ENCODE measurements at regions not wholly inside any gene's neighbourhood (a gene's known extent, or its start where the extent isn't known, plus 50 kb on each side); places are given as distances from the start of the nearest gene placed in this dataset.

DNA sequence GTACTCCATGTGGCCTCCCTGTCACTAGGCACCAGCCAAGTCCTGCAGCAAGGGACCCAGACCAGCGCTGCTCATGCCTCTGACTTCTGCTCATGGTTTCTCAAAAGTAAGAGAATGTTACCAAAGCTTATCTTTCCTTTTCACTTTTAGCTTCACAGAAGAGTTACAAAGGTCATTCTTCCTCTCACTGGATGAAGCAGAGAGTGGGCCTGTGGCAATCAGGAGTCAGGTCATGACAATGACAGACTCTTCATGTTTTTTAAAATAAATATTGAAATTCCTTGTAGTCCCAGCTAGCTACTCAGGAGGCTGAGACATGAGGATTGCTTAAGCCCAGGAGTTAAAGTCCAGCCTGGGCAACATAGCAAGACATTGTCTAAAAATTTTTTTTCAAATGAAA, 126.1 kb downstream of the OSR1 start:
- no peak for DNase-seq

DNA sequence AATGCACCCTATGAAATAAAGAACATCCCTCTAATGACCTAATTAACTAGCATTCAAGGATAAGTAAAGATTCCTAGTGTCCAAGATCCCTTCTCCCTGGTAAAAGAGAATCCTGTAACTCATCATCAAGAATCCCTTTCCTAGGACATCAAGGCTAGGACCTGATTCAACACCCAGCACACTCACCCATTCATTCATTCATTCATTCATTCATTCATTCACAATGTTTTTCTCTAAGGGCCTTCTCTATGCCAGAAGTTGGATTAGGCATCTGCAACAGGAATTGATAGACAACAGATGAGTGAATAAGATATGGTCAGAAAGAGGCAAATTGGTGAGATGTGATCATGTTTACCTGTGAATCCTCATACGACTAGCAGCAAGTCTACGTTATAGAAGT, 126.8 kb downstream of the OSR1 start:
- DNase-seq, result no peak

DNA sequence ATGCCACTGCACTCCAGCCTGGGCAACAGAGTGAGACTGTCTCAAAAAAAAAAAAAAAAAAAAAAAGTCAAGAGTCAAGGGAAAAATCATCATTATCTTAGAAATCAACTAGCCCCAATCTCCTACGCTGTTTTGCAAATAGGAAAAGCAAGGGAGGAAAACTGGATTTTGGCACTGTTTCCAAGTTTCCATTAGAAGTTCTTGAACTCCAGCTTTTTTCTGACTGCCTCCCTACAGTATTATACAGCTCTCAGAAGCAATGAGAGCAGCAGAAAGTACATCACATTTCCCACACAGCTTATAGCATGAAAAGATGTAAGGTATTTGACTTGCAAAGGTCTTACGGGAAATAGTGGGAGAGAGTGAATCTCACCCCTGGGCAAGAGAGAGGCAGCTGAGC, 127.8 kb downstream of the OSR1 start:
- no peak for DNase-seq

DNA sequence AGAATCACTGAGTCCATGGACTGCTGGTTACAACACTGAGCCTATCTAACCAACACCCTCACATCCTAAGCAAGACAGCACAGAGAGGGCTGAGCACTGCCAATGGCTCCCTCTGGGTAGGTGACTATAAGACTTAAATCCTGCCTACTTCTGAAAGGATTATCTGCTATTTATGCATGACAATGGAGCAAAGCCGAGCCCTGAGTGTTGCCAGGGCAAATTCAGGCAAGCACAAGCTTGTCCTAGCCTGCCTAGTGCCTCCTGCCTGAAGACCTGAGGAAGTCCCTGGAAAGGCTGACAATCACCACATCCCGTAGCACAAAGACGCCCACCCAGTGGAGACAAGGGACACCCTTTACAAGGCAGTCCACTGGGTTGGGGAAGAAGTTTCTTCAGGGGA, 129.7 kb downstream of the OSR1 start:
- DNase-seq, result no peak

DNA sequence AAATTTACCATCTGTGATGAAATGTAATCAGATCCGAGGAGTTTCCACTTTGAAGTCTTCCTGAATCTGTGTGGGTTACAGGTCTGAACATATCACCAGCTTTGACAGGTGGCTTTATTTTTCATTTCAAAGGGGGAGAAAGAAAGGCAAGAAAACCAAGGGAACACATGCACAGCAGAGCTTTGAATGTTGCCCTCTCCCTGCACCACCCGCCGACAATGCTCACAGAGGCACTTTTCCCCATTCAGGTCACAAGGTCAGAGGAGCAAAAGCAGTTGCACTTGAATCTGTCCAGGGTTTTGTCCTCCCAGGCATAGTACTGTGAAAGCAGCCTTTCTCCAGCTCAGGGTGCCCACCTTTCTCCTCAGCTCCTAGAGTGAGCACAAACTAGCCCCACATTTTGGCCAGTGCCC, 130.2 kb downstream of the OSR1 start:
- no peak for DNase-seq

DNA sequence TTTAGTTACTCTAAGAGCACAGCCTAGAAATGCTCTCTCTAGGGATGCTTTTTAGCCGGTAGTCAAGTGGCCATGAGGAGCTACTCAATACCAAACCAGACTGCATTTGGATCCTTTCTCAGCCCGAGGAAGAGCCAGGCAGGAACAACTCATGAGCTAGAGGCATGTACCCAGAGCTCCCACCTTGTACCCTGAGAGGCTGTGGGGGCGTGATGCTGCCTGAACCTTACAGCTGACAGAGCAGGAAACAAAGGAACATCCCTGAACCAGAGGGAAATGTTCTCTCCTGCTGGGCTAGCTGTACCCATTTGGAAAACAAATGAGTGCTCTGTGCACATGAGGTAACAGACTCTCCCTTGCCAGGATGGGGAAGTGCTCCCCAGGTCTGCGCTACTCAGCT, 131.6 kb downstream of the OSR1 start:
- no peak for DNase-seq

DNA sequence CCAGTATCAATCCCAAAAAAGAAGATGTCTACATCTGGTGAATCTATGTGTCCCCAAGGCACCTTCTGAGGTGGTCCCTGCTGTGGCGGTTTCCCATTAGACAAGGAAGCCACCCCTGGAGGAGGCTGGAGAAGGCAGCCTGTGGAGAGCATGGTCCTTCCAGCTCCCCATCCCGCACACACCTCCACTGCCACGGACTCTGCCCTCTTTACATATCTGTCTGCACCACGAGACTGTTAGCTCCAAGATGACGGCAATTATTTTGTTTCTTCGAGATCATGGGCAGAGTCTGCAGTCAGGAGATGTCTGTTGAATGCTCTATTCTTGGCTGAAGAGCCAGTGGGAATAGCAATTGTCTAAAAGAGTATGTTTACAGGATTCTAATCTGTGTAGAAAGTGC, 132.0 kb downstream of the OSR1 start:
- DNase-seq, result no peak

DNA sequence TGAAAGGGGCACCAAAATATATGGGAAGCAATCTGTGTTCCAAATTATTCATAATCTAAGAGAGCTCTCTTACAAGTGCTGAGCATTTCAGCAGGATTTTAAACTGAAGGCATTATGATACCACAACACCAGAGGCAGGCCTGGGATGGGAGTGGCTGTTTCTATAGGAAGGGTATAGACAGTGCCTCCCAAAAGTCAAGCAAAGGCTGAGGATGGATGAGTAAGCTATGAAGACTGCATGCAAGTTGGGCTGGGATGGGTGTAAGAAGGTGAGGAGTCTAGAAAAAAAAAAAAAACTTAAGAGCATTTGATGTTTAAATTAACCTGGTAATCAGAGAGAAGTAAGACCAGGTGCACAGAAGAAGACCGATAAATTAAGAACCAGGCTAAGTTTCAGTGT, 132.5 kb downstream of the OSR1 start:
- no peak for DNase-seq

DNA sequence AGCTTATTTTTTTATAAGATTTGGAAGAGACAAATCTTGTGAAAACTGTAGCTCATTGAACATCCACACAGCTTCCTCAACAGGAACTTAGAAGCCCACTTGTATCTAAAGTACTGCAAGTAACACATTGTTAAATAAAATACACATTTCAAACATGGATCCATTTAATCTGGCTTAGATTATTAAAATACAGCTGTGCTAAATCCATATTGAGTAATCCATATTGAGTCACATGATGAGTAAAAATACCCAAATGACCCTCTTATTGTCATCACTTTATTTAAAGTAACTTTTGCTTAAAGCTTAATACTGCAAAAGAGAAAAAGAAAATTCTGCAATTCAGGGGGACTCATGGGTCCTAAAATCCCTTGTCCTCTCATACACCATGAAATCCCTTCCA, 133.3 kb downstream of the OSR1 start:
- no peak for DNase-seq

DNA sequence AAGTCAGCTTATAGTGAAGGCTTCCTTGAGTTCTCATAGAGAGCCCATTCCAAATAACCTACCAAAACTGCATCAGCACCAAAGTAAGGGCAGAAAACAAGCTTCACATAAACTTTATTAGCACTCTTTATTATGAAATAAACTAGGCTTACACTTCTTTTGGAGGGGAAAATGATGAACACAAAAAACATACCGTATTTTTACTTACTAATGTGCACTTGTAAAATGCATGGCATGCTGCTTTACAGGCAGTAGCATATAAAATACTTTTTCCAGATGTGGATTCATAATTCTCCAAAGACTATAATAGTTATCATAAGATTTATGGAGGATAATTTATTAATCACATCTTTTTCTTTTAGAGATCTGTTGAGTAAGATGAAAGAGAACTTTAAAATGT, 133.9 kb downstream of the OSR1 start:
- DNase-seq, result no peak

DNA sequence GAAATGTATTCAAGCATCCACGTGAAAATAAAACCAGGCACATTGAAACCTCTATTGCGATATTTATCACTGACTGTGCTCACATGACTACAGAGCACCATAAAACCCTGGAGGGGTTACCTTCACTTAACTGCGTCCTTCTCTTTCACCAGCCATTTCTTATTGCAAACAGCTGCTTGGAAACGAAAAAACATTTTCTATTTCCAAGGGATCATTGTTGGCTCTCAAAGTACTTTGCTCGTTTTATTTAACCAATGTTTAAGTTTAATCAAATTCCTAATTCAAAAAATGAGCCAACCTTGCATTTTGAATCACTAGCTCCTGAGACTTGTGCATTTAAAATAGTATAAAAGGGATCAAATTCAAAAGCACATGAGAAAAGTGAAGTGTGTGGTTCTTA, 134.4 kb downstream of the OSR1 start:
- no peak for DNase-seq

DNA sequence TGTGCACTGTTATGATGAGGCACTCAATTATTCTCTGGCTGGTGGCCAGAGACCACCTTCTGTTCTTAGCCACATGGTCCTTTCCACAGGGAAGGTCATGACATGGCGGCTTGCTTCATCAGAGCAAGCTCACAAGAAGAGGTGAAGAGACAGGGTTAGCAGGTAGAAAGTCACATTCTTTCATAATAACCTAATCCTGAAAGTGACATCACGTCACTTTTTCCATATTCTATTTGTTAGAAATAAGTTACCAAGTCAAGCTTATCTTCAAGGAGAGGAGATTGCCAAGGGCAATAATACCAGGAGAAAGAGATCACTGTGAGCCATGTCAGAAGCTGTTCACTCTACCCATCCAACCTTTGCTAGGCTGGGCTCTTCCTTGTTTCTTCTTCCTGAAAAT, 139.4 kb downstream of the OSR1 start:
- no peak for DNase-seq

DNA sequence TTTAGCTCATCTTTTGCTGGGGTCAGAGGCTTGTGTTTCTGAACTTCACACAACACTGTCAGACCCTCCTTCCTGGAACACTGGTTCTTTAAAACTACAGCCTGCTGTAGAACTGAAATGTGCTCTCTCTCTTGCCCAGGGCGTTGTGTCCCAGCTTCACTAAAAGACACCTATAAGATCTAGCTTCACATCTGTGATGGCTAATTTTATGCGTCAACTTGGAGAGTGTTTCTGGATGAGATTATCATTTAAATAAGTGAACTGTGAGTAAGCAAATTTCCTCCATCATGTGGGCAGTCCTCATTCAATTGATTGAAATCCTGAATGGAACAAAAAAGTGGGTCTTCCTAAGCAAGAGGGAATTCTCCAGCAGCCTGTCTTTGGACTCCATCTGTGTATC, 140.3 kb downstream of the OSR1 start:
- DNase-seq, result no peak

DNA sequence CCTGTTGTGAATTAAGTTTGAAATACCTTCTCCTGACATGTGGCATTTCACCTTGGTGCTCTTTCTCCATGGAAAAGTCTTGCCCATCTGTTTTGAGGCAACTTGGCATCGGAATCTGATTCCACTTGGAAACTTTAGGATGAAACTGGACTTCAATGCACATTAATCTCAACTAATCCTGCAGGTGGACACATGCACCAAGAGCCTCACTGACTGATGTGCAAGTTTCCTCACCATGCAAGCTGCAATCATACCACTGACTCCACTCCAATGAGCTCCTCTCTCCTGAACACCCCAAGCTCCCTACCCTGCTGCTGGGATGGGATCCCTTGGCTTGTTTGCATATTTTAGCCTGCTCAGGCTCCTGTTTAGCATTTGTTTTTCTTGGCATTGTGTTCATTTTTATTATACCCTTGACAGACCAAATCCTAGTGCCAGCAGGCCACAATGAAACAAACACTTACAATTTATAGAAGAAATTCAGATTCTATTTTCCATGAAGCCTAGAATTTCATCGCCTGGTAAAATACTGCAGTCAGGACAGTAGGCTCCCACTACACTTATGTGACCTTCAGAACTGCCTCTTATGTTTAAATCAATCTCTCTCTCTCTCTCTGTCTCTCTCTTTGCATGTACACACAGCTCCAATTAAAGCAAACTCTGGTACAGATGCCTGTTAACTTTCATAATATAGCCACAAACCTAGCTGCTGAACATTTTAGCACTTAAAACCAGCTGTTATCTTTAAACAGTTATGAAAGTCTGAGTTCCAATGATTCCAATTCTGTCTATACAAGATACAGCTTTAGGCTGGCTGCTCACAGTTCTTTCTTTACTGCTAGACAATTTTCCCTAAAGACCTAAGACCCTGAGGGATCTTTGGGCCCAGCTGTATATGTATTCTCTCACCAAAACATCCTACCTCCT, 141.5 kb downstream of the OSR1 start:
- DNase-seq, result no peak

DNA sequence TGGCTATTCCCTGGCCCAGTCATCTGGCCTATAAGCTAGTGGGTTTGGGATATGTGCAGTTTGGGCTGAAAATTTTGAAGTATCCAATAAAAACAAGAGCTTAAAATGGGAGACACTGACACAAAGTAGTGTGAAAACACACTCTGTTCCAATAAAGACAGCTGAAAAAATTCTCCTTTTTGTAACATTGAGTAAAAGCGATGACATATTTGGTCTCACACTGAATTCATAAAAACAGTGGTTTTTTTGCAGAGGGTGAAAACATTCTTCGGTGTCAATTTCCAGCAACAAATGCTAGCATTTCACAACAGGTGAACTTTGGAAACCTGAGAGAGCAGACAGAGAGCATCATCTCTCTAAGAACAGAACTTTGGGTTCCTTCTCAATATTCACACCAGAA, 142.2 kb downstream of the OSR1 start:
- DNase-seq, result no peak

DNA sequence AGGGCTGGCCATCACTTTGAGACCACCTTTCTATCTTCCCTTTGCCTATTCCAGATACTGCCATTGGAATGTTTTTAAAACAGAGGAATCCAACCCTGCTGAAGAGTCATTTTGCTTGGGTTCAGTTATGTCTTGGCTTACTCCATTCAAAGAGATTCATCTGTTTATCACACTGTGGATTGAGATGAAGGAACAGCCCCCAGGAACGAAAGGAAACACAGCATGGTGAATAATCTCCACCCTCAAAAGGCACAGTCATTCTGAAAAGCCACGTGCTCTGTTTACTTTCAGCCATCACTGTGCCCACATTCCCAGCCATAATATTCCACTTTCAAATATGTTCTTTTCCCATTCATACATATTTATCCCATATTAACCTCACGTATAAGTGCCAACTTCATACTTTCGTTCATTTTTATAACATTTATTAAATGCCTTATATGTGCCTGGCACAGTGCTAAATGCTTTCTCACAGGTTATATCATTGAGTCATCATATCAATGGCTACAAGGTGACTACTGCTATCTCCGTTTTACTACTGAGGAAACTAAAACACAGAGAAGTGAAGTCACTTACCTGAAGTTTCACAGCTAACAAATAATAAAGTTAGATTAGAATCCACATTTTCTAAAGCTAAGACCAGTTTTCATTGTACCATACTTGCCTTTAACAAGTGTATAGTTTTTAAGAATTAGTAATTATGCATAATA, 143.6 kb downstream of the OSR1 start:
- no peak for DNase-seq

DNA sequence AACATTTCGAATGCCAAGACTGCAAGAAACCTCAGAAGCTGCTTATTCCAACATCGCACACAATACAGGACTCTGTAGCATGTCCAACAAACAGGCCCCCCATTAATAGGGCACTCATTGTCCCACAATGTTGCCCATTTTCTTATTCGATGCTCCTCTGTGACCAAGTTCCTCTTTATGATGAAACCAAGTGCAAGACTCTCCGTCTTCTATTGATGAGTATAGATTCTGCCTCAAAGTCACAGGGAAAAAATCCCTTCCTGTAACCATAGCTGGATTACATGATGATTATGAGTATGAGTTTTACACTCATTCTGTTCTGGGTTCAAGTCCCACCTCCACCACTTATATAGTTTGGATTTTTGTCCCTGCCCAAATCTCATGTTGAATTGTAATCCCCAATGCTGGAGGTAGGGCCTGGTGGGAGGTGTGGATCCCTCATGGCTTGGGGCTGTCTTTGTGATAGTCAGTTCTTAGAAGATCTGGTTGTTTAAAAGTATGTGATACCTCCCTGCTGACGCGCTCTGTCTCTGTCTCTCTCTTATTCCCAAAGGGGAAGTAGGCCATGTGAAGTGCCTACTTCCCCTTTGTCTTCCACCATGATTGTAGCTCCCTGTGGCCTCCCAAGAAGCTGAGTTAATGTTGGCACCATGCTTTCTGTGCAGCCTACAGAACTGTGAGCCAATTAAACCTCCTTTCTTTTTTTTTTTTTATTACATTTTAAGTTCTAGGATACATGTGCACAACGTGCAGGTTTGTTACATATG, 148.7 kb downstream of the OSR1 start:
- no peak for DNase-seq

DNA sequence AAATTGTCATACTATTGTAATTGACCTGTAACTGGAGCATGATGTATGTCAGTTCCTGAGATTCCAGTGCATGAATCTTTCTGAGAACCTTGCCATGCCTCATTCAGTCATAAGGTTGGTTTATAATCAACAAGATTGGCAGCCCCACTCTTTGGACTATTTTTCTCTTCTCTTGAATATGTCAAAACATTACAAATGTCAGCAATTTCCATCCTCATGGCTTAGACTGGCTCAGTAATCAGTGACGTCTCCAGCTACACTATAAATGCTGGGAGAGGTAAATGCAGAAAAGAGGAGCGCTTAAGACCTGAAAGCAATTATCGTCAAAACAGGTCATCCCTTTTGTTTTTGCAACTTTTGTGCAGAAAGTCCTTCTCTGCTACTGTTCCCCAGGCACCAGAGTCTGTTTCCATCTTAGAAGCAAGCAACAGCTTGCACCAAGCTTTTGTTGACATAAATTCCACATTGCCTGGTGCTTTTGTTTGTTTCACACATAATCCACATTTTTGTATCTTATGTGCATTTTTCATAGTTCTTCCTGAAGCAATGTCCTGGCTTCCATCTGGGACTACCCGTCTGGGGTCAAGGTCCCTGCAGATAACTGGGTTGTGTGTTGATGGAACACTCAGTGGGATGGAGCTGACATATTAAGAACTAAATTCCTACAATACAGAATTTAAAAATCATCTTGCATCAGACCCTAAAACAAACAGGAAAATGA, 149.8 kb downstream of the OSR1 start:
- no peak for DNase-seq

DNA sequence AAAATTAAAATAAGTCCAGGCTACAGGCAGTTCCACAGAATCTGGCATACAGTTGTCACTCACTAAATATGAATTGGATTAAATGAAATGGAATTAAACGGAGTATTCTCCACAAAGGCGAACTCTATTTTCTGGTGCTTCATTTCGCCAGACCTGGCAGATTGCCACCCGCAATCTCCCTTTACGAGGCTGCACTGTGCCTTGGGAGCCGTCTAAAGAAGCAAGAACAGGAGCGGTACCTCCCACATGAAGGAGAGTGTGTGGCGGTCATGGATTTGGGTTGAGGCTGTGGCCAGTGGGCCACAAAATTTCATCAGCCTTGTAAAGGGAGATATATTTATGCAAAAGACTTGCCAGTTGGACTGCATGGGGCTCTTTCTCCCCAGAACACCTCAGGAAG, 151.0 kb downstream of the OSR1 start:
- no peak for DNase-seq

DNA sequence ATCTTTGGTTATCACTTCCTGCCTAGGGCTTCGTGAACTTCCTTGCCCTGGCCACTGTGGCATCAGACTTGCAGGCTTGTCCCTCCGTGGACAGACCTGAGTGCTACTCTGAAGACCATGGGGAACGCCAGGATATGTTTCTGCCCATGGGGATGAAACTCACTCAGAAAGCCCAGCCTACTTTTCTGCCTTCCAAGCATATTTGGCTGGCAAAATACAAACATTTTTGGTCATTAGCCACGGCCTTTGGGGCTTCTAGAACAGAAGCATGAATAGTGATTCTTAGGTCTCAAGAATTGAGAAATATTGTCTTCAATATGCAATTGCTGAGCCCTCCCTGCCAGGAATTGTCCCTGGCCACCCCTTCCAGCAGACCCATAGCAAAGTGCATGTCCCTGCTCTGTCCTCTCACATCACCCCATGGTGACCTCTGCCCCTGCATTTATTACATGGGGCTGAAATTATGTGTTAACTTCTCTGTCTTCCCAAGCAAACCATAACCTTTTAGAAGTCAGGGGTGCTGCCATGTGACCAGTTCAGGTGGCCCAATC, 152.4 kb downstream of the OSR1 start:
- no peak for DNase-seq

DNA sequence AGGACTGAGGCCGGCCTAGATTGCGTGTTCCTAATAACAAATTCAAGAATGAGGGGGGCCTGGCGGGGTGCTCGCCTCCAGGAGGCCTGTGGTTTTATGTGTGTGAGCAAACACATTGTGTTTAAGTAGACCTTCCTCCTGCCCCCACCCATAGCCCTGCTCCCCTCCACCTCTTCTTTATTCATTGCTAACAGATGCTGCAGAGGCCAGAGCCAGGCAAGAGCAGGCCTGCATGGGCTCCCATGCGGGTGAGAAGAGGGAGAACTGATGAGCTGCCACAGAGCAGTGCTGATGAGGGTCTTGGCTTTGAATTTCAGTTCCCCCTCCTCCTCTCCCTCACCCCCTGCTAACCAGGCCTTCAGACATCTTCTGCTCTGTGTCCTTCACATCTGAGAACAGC, 154.6 kb downstream of the OSR1 start:
- no peak for DNase-seq

DNA sequence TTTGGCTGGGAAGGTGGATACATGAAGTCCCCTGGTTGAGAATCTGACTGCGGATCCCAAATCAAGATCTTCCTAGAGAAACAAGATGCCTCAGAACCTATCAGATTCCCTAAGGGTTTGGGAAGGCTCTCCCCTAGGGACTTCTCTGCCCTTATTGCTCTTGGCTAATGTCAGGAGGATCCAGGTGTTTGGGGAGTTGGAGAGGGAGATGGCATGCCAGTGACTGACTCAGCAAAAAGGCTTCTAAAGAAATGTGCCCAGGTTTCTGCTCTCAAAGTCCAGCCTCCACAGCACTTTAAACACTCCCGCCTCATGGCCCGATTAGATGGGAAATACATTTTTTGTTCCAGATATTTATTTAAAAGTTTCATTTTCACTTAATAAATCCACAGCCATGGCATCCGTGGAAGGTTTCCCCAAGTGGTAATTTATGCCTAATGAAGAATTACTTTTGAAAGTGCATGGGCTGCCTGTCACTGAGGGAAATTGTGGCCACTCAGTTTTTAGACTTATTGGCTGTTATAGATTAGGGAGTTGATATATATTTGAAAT, 156.4 kb downstream of the OSR1 start:
- DNase-seq, result no peak

Data from SW 1271 (cell line).